GM19455 (cell line): ENCODE measurements at regions not wholly inside any gene's neighbourhood (a gene's known extent, or its start where the extent isn't known, plus 50 kb on each side); places are given as distances from the start of the nearest gene placed in this dataset.
A peak's percentile ranks its signal among the peaks of the same experiment; 100 is the strongest.
"Not testable (repeated sequence)": the region's sequence is repeated elsewhere in the genome, so short reads cannot be mapped to it uniquely, and the experiment has no call there.

Experiments used
- ATAC-seq: cut with Tn5 transposase; IDR thresholded peaks from one replicate; pipeline ENCODE4 v1.9.1; 2021; ENCODE audit not compliant: unreplicated experiment

GRCh38 chr6:120378582-120379220, 955.6 kb downstream of the TBC1D32 start:
- ATAC-seq: peak; percentile 84

DNA sequence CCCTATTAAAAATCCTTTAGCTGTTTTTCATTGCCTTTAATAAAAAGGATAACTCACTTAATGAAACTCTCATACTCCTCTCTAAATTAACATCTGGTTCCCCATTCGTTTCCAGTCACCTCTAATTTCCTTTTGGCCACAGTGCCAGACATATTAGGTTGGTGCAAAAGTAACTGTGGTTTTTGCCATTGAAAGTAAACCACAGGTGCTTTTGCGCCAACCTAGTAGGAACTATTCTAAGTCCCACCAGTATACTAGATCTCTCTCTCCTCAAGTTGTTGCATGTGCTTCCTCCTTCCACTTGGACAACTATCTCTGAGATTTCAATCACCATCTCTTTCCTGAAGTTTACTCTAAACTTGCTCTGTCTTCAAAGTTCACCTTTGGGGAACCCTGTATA, 961.1 kb downstream of the TBC1D32 start:
- no peak for ATAC-seq

DNA sequence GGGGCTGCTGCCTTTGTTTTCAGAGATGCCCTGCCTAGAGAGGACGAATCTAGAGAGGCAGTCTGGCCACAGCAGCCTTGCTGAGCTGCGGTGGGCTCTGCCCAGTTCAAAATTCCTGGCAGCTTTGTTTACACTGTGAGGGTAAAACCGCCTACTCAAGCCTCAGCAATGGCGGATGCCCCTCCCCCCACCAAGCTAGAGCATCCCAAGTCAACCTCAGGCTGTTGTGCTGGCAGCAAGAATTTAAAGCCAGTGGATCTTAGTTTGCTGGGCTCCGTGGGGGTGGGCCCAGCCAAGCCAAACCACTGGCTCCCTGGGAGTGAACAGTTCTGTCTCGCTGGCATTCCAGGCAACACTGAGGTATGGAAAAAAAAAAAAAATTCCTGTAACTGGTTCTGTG, 970.9 kb downstream of the TBC1D32 start:
- ATAC-seq: no peak

GRCh38 chr6:120358535-120358934, 975.7 kb downstream of the TBC1D32 start:
- not testable (repeated sequence) for ATAC-seq

GRCh38 chr6:120357447-120357846, 976.8 kb downstream of the TBC1D32 start:
- ATAC-seq: no peak

DNA sequence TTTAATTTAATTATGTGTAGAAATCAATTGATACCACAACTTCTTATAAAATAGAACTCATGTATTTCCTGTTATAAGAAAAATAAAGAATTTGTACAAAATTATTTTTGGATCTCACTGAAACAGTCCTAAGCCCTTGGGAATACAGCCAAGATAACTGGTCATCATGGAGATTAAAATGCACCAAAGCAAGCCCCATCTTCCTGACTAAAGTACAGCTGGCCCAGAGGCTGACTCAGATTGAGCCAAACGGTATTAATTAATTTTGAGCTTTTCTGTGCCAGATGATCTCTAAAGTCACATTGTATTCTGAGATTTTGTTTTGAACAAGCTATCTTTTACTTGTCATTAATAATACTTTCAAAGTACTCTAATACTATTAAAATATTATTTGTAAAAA, 978.5 kb downstream of the TBC1D32 start:
- ATAC-seq: no peak

DNA sequence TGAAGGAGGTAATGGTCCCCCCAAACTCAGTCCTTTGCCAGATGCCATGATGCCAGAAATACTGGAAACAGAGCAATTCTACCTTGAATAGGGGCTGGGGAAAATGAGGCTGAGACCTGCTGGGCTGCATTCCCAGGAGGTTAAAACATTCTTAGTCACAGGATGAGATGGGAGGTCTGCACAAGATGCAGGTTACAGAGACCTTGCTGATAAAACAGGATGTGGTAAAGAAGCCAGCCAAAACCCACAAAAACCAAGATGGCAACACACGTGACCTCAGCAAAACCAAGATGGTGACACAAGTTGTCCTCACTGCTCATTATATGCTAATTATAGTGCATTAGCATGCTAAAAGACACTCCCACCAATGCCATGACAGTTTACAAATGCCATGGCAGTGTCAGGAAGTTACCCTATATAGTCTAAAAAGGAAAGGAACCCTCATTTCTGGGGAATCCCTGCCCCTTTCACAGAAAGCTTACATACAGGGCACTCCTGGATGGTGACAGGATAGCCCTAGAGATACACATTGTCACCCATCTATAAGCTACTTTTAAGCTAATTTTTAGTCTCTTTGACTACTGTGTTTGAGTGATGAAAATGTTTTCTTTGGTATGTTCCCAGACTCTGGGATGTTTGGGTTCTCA, 979.7 kb downstream of the TBC1D32 start:
- no peak for ATAC-seq

DNA sequence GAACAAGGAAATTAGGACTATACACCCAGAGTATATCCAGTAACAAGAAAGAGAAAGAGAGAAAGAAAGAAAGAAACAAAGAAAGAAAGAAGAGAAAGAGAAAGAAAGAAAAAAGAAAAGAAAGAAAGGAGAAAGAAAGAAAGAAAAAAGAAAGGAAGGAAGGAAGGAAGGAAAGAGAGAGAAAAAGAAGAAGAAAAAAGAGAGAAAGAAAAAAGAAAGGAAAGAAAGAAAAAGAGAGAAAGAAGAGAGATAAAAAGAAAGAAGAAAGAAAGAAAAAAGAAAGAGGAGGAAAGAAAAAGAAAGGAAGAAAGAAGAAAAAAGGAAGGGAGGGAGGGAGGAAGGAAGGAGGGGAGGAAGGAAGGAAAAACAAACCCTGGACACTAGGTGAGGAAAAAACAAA, 981.8 kb downstream of the TBC1D32 start:
- no peak for ATAC-seq

DNA sequence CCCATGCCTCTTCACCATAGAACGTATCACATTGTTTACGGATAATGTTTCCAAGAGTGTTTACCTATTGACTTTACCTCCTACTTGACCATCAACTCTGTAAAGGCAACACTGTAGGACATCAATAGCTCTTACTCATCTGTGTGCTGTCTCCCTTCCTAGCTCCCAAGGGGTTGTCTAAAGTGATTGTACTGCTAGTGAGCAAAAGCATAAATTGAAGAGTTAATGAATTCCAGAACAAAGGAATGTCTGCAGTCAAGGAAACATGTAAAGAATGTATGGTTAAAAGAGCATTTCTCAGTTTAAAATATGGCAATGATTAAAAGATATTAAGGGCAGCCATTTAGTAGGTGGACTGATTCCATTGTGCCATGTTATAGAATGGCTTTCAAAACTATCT, 985.4 kb downstream of the TBC1D32 start:
- no peak for ATAC-seq

- ATAC-seq: no peak
Measured at GRCh38 chr6:120328521-120328920, 979.0 kb upstream of the MAN1A1 start.

GRCh38 chr6:120320481-120321162, 971.1 kb upstream of the MAN1A1 start:
- no peak for ATAC-seq

DNA sequence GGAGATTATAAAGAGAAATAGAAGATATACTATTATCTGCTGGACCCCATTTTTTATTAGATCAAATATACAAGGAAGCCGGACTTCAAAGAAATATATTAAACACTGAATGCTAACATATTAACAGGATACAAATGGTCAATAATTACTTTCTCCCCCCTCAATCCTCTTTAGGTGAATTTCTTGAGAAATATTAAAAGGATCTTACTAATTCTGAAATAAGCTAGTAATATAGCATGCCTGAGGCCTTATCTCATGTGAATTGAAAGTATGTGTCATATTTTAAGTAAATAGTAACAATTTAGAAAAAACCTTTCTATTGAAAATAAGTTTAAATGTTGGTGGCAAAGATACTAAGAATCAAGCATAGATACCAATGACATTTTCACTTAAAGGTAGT, 954.7 kb upstream of the MAN1A1 start:
- no peak for ATAC-seq

- ATAC-seq: no peak
Measured at GRCh38 chr6:120303527-120303926, 954.0 kb upstream of the MAN1A1 start.

DNA sequence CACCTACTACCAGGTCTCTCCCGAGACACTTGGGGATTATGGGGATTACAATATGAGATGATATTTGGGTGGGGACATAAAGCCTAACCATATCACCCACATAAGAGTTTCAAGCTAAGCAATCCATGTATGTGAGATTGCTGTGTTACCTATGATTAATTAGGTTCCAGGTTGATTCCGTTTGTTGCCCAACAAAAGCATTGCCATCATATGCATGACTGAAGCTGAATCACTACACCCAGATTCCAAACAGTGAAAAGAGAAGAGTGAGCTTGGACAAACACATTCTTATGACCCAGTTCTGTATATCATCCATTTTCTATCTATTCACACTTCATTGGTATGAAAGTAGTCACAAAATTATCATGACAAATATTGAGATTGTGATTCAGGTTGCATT, 952.5 kb upstream of the MAN1A1 start:
- ATAC-seq: no peak

DNA sequence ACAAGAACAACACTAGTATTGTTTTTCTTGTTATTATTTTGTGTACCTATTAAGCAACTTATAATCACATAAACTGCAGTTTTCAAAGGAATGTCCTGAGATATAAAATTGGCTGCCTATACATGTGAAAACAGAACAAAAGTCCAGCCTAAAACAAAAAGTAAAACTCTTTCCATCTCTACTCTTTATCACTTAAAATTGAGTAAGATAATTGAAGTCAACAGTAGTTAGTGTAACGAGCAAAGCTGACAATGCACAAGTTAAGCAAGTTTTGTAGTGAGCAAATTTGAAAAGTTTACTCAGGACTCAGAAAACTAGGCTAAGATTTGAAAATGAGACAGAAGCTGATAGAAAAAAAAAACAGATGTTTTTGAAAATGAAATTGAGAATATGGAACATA, 941.4 kb upstream of the MAN1A1 start:
- no peak for ATAC-seq

DNA sequence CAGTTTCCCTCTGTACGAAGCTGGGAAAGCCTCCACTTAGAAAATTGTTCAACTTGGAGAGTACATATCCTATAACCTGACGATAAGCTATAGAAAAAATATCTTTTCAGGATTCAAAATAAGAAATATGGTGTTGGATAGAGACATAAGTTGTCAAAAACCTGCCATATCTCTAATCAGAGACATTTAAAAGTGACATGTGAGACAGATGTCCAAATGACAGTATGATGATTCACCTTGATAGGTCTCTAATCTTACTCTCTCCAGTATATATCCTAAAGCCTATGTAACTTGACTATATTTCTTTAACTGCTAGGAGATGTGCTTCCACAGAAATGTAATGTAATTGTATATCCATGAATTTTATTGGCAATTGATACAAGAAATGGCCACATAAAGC, 932.4 kb upstream of the MAN1A1 start:
- ATAC-seq: no peak

- no peak for ATAC-seq
Measured at GRCh38 chr6:120279466-120280167, 930.1 kb upstream of the MAN1A1 start.

GRCh38 chr6:120278689-120279396, 929.3 kb upstream of the MAN1A1 start:
- ATAC-seq: no peak

DNA sequence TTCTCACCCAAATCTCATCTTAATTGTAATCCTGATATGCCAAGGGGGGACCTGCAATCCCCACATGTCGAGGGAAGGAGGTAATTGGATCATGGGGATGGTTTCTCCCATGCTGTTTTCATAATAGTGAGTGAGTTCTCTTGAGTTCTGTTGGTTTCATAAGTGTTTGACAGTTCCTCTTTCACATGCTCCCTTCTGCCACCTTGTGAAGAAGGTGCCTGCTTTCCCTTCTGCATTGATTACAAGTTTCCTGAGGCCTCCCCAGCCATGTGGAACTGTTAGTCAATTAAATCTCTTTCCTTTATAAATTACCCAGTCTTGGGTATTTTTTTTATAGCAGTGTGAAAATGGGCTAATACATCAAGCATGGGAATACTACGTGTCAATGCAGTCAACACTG, 925.0 kb upstream of the MAN1A1 start:
- ATAC-seq: peak; percentile 46

- ATAC-seq: no peak
Measured at GRCh38 chr6:120273411-120273810, 923.9 kb upstream of the MAN1A1 start.

DNA sequence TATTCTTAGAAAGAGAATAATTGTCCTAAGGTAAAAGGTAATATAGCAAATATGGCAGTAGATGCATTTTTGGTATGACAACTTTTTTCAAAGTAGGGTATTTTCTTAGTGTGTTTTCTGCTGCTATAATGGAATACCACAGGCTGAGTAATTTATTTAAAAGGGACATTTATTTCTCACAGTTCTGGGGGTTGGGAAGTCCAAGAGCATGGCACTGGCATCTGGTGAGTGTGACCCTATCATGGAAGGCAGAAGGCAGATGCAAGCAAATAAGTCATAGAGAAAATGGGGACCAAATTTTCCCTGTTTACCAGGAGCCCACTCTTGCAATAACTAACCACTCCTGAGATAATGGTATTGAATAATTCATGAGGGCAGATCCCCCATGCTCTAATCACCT, 922.5 kb upstream of the MAN1A1 start:
- ATAC-seq: no peak
